HUES48 (cell line): ENCODE measurements at regions not wholly inside any gene's neighbourhood (a gene's known extent, or its start where the extent isn't known, plus 50 kb on each side); places are given as distances from the start of the nearest gene placed in this dataset.

Source experiments
- H3K27ac ChIP-seq: one replicate; pipeline ENCODE4 v1.7.0; 2013; ENCODE audit warnings: low read depth, low read length, inconsistent platforms
- H3K27me3 ChIP-seq: 2 replicates; pipeline ENCODE4 v1.6.1; 2013; ENCODE audit warnings: mild to moderate bottlenecking, low read length; ENCODE audit not compliant: control insufficient read depth, insufficient read depth
- H3K36me3 ChIP-seq: 2 replicates; pipeline ENCODE4 v1.6.1; 2013; ENCODE audit warnings: low read length; ENCODE audit not compliant: control insufficient read depth, insufficient read depth
- H3K4me1 ChIP-seq: 2 replicates; pipeline ENCODE4 v1.6.1; 2013; ENCODE audit warnings: mild to moderate bottlenecking, low read length; ENCODE audit not compliant: control insufficient read depth, insufficient read depth
- H3K4me3 ChIP-seq: 2 replicates; pipeline ENCODE4 v1.5.1; 2013; ENCODE audit warnings: mild to moderate bottlenecking, low read depth, low read length
- H3K9ac ChIP-seq: 2 replicates; pipeline ENCODE4 v1.6.1; 2013; ENCODE audit warnings: mild to moderate bottlenecking, low read depth, low read length, moderate library complexity
- H3K9me3 ChIP-seq: 2 replicates; pipeline ENCODE4 v1.6.1; 2013; ENCODE audit warnings: low read length; ENCODE audit not compliant: control insufficient read depth, insufficient read depth

GRCh38 chr6:139850512-139850911 lies 476.1 kb upstream of the CITED2 start:
- Histone ChIP-seq H3K9ac (no peak overlapping the region), H3K9me3 (no peaks in the 10 kb centered on the region), H3K4me3 (no peak overlapping the region), H3K27me3 (no peaks in the 10 kb centered on the region), H3K36me3 (no peaks in the 10 kb centered on the region), H3K4me1 (peaks cover 13% of the 10 kb centered on the region; the same call in 1 of the 2 replicates), H3K27ac (no peak overlapping the region)

GRCh38 chr6:139847457-139847813 lies 473.0 kb upstream of the CITED2 start:
- peaks cover 13% of the 10 kb centered on the region; the same call in 1 of the 2 replicates for H3K4me1 ChIP-seq
- H3K9ac ChIP-seq: no peak overlapping the region
- H3K36me3 ChIP-seq: no peaks in the 10 kb centered on the region
- H3K4me3 ChIP-seq: no peak overlapping the region
- H3K27ac ChIP-seq: no peak overlapping the region
- H3K9me3 ChIP-seq: no peaks in the 10 kb centered on the region
- no peaks in the 10 kb centered on the region for H3K27me3 ChIP-seq

- Histone ChIP-seq H3K9me3 (no peaks in the 10 kb centered on the region), H3K4me3 (no peak overlapping the region), H3K36me3 (no peaks in the 10 kb centered on the region), H3K9ac (no peak overlapping the region), H3K27me3 (no peaks in the 10 kb centered on the region), H3K27ac (no peak overlapping the region), H3K4me1 (peaks cover 13% of the 10 kb centered on the region; the same call in 1 of the 2 replicates)
Measured at GRCh38 chr6:139846538-139847456, 472.3 kb upstream of the CITED2 start.

- Histone ChIP-seq H3K9ac (no peak overlapping the region), H3K4me3 (no peak overlapping the region), H3K4me1 (peaks cover 13% of the 10 kb centered on the region; the same call in 1 of the 2 replicates), H3K27ac (no peak overlapping the region), H3K27me3 (no peaks in the 10 kb centered on the region), H3K9me3 (no peaks in the 10 kb centered on the region), H3K36me3 (no peaks in the 10 kb centered on the region)
Measured at GRCh38 chr6:139844907-139845306, 470.5 kb upstream of the CITED2 start.

- no peak overlapping the region for H3K4me3 ChIP-seq
- no peak overlapping the region for H3K9ac ChIP-seq
- no peak overlapping the region for H3K27ac ChIP-seq
- H3K9me3 ChIP-seq: no peaks in the 10 kb centered on the region
- peaks cover 4% of the 10 kb centered on the region; the same call in 1 of the 2 replicates for H3K4me1 ChIP-seq
- H3K36me3 ChIP-seq: no peaks in the 10 kb centered on the region
- H3K27me3 ChIP-seq: no peaks in the 10 kb centered on the region
Measured at GRCh38 chr6:139841794-139842215, 467.4 kb upstream of the CITED2 start.

GRCh38 chr6:139839506-139840156 lies 465.2 kb upstream of the CITED2 start:
- H3K9ac ChIP-seq: no peak overlapping the region
- H3K4me3 ChIP-seq: no peak overlapping the region
- H3K27me3 ChIP-seq: no peaks in the 10 kb centered on the region

GRCh38 chr6:139834232-139834631 lies 459.8 kb upstream of the CITED2 start:
- Histone ChIP-seq H3K9ac (no peak overlapping the region), H3K36me3 (no peaks in the 10 kb centered on the region), H3K27ac (no peak overlapping the region), H3K4me1 (no peaks in the 10 kb centered on the region), H3K9me3 (no peaks in the 10 kb centered on the region), H3K27me3 (no peaks in the 10 kb centered on the region), H3K4me3 (no peak overlapping the region)

More at GRCh38 chr6:139839506-139840156, 465.2 kb upstream of the CITED2 start:
- H3K27ac ChIP-seq: no peak overlapping the region
- no peaks in the 10 kb centered on the region for H3K9me3 ChIP-seq
- no peaks in the 10 kb centered on the region for H3K36me3 ChIP-seq
- no peaks in the 10 kb centered on the region for H3K4me1 ChIP-seq

GRCh38 chr6:139833592-139833991 lies 459.1 kb upstream of the CITED2 start:
- H3K4me3 ChIP-seq: no peak overlapping the region
- no peak overlapping the region for H3K27ac ChIP-seq
- no peaks in the 10 kb centered on the region for H3K9me3 ChIP-seq
- no peaks in the 10 kb centered on the region for H3K36me3 ChIP-seq
- no peaks in the 10 kb centered on the region for H3K27me3 ChIP-seq
- H3K4me1 ChIP-seq: no peaks in the 10 kb centered on the region
- H3K9ac ChIP-seq: no peak overlapping the region

GRCh38 chr6:139832493-139833305 lies 458.3 kb upstream of the CITED2 start:
- H3K4me1 ChIP-seq: no peaks in the 10 kb centered on the region
- H3K9ac ChIP-seq: no peak overlapping the region
- H3K27ac ChIP-seq: no peak overlapping the region
- no peaks in the 10 kb centered on the region for H3K36me3 ChIP-seq
- no peaks in the 10 kb centered on the region for H3K9me3 ChIP-seq
- no peak overlapping the region for H3K4me3 ChIP-seq
- H3K27me3 ChIP-seq: no peaks in the 10 kb centered on the region

GRCh38 chr6:139829576-139829975 lies 455.1 kb upstream of the CITED2 start:
- no peaks in the 10 kb centered on the region for H3K4me1 ChIP-seq
- H3K36me3 ChIP-seq: no peaks in the 10 kb centered on the region
- no peaks in the 10 kb centered on the region for H3K27me3 ChIP-seq
- H3K27ac ChIP-seq: no peak overlapping the region
- H3K9ac ChIP-seq: no peak overlapping the region
- no peak overlapping the region for H3K4me3 ChIP-seq
- no peaks in the 10 kb centered on the region for H3K9me3 ChIP-seq
